DMS 273 (cell line): ENCODE measurements at regions not wholly inside any gene's neighbourhood (a gene's known extent, or its start where the extent isn't known, plus 50 kb on each side); places are given as distances from the start of the nearest gene placed in this dataset.
"Not testable (repeated sequence)": the region's sequence is repeated elsewhere in the genome, so short reads cannot be mapped to it uniquely, and the experiment has no call there.

Experiments
- DNase-seq: peaks from one replicate; lab custom pipeline; 2025; ENCODE audit not compliant: unreplicated experiment; lab: John Stamatoyannopoulos, UW

DNA sequence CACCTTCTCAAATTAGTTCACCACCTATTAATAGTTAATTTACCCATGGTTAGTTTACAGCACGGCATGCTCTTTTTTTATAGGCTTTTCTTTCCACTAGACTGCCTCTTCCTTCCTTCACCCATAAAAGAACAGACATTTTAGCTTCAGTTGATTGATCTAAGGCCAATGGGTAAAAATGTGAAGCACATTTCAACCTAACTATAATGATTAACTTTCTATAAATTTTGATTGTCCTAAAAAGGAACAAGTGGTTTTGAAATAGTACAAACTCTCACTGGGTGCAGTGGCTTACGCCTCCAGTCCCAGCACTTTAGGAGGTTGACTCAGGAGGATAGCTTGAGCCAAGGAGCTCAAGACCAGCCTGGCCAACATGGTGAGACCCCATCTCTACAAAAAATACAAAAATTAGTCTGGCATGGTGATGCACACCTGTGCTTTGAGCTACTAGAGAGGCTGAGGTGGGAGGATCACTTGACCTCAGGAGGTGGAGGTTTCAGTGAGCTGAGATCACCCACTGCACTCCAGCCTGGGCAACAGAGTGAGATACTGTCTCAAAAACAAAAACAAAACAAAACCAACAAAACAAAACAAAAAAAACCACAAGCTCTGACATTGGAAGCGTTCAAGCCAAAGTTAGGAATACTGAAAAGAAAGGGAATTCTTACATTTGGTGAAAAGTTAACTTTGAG, 89.9 kb upstream of the FAT1 start:
- DNase-seq: no peak

DNA sequence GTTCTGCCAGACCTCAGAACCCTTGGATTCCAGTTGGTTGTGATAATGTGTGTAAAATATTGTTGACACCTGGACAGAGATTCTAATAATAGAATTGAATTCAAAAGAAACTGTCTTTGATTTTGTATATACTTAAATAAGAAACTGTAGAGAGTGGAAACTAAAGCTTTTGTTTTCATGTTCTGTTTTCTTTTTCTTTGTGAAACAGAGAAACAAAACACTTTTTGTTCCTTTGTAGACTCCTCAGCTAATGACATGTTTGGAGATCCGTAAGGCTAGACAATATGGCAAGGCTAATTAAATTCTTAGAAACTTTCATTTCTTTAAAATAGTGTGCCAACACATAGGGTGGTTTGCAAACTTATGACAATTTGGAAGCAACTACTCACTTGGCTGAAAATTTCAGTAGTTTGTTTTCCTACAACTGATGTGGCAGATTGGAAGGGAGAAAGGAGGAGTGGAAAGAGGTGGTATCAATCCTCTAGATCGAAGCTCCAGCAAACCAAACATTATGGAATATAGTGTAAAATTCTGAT, 90.9 kb upstream of the FAT1 start:
- DNase-seq: no peak

DNA sequence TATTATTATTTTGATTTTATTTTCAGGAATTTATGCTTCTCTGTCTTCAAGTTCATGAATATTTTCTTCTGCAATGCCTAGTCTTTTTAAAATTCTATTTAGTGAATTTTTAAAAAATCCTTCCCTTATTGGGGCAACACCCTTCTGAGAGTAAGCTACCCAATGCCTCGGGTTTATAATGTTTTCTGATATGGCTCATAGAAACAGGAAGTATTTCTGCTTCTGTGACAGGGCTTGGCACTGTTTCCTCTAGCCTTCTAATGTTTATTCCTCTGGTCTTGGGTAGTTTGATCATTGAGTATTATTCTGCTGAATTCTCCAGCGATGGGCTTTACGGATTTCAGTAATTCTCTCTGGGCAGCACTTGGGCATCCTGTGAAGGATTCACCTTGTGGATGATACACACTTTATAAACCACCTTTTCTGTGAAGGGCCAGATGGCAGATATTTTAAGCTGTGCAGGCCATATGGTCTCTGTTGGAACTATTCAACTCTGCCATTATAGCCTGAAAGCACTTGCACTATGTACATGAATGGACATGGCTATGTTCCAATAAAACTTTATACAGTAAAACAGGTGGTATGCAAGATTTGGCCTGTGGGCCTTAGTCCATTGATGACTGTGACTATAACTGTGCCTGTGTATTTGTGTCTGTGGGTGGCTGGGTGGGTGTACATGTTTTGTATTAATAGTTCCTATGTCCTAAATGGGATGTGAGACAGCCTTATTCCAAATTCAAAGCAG, 95.9 kb upstream of the FAT1 start:
- DNase-seq: peak; percentile 88

DNA sequence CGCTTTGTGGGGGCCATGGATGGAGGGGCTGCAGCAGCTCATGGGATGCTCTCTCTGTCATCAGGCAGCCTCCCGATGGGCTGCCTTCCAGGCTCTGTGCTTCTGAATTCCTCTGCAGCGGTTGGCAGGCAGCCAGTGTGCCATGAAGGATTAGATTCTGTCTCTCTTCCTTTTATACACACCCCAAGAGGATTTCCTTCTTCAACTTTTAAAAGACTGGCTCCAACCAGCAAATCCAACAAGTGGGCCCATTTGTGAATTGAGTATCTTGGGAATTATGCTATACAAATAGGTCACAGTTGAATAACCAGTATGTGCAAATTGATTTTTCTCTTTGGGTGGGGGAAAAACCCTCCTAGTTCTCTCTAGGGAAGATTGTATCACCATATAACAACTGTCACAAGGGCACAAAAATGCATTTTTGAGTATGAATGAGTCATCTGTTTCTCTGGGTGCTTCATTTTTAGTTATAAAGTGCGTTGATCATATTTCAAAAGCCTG, 96.8 kb upstream of the FAT1 start:
- peak; percentile 87 for DNase-seq

DNA sequence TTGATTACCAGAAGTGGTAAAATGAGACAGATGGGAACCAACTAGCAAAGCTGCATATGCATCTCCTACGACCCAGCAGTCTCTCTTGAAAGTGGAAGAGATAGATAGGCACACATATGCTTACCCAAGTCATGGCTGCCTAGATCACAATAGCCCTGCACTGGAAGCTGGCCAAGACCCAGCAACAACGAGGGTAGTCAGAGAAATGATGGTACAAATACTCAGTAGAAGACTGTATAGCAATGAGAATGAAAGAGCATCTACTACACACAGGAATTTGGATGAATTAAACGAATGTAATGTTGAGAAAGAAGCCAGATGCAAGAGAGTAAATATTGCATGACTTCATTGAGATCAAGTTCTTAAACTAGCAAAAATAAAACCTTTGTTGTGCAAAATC, 100.3 kb upstream of the FAT1 start:
- DNase-seq: peak; percentile 64

DNA sequence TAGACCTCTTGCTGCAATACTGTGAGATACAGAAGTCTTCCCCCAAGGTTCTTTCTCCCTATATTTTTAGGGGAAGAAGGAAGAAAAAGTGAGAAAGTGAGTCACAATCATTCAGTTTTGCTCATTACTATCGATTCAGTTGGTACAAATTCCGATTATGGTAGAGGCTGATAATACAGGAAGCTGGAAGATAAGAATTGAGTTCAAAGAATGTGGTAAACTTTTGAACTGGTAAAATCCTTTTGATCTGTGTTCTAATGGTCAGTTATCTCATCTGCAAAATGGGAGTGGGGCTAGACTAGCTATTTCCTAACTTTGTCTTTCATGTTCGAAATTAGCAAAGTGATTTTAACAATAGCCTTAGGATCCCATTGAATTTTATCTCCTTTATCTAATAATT, 101.4 kb upstream of the FAT1 start:
- DNase-seq: no peak

DNA sequence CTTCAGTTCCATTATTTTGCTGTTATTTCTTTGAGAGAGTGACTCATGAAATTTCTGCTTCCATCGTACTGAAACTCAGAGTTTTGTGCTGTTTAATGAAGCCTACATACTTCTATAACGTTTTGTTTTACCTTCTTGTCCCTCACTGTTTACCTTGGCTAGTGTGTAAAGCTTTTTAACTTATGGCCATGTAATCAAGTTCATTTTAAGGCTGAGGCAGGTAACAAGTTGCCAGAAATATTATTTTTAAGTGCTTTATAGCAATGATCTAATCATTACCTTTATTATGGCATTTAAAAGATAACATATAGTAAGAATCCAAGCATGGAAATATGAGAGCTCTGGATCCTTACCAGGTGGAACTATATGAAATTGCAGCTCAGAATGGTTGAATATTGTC, 102.3 kb upstream of the FAT1 start:
- DNase-seq: no peak

DNA sequence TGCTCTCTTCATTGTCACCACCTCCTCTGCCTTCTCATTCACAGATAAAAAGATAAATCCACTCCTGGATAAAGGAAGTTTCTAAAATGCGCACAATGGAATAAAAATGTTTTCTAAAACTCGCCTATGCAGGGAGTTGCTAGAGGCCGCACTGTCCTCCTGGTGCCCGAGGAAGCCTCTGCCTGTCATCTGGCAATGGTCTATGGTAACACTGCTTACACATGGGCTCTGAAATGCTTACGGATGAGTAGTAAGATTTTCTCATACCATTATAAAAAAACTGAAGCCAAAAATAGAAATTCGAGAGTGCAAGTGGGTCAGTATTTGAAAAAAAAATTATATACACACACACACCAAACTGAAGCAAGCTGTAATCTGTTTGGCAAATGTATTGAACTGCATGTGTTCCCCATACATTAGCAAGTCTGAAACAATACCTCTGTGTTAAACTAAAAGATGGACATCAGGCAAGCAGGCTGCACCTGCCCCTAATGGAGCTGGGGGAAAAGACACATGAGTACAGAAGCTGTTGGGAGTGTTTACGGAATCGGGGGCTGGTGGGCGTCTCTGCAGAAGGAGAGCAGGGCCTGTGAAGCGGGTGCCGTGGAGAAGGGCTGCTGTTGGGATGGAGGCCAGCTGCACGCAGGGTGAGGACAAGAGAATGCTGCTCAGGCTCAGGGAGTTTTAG, 103.3 kb upstream of the FAT1 start:
- no peak for DNase-seq

DNA sequence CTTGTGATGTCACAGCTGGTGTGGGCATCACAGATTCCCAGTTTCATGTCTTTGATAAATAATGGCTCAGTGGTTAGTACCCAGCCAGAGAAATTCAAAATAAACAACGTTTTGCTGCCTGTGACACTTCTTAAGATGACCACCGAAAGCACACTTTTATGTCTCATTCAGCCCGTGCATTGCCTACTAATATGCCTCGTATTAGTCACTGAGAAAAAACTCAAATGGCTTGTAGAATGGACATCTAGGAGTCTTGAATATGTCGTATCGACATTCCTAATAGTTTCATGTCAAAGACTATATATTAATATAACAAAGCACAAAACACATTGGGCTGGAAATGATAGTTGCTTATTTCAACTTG, 103.9 kb upstream of the FAT1 start:
- DNase-seq: no peak

DNA sequence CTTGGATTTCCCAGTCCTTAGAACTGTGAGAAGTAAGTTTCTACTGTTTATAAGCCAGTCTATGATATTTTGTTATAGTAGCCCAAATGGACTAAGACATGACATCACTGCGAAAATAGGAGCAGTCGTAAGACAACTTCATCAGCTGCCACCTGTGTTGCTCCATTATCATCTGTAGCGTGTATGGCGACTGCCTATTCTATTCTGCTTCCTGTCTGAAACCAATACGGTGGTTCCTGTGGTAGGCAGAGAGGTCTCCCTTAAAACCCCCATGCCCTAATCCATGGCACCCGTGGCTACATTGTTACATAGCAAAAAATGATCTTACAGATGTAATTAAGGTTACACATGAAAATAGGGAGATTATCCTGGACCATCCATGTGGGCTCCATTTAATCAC, 105.4 kb upstream of the FAT1 start:
- no peak for DNase-seq

DNA sequence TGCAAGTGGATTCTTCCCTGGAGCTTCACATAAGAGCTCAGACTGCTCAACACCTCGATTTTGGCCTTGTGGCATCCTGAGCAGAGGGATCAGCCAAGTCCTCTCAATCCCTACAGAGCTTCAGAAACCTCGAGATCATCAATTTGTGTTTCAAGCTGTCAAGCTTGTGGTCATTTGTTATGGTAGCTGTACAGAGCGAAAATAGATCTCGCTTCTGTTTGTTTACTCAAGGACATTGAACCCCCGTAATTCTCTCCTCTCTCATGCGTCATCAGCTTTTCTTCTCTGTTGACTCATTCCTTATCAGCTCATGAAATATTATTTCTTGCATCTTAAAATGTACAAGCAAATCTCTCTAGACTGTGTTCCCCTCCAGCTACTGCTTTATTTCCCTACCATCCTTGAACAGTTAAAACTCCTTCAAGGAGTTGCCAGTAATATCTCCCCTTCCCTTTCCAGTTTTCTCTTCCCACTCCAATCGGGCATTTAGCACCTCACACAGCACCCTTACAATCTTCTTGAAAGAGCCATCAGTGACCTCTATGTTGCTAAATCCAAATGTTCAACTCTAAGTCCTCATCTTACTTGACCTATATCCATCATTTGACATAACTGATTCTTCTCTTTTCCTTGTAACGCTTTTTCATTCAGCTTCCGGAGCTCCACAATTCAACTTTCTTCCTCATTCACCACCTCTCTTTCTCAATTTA, 106.2 kb upstream of the FAT1 start:
- DNase-seq: no peak

DNA sequence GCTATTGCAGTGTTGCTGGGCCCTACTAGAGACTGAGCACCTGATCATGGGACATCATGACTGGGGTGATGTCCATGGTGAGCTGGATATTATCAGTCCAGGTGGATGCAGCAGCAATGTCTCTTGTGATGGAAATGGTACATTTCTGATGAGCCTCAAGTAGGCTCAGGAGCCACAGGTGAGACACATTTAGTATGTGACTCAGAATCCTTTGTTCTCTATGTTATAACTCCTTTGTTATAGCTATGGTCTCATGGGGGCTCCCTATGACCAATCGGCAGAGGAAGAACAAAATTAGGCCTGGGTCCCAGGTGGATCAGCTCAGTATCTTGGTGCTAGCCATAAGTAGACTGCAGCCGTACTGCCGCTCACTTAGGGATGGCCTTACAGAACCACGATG, 107.9 kb upstream of the FAT1 start:
- no peak for DNase-seq

DNA sequence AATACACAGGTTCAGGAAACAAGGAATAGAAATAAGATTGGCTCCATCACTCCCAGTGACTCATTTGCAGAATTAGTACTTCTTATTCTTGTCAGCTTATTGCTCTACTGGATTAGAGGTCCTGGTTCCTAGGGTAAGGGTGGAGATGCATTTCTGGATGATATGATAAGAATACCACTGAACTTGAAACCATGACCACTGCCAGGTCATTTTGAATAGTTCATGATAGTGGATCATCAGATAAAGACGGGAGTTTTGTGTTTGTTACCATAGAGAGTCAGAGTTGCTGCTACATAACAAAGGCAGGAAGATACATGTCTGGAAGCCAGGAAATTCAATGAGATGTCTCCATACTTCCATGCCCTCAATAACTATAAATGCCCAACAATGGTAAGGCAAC, 109.2 kb upstream of the FAT1 start:
- no peak for DNase-seq

DNA sequence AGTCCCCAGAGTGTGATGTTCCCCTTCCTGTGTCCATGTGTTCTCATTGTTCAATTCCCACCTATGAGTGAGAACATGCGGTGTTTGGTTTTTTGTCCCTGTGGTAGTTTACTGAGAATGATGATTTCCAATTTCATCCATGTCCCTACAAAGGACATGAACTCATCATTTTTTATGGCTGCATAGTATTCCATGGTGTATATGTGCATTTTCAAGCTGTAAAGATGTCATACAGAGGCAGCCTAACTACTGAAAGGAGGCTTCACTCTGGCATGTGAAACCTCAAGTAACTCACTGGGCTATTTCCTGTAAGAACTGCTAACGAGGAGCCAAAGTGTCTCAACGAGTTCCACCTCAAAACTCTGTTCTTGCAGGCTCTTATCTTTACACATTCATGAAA, 113.8 kb upstream of the FAT1 start:
- not testable (repeated sequence) for DNase-seq

DNA sequence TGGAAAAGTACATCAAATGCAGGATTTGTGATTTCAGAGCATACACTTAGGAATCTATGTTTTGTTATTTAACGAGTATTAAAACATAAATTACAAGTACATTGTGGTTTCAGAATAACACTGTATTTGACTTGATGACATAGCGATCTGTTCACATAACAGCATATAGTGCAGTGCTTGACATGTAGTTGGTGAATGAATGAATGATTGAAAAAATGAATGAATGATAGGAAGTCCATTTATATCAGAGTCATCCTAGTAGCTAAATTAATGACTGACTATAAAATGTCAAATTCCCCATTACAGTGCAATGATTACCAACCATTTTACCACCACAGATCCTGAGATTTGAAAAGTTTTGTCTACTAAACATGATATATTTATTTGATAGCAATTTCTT, 114.6 kb upstream of the FAT1 start:
- no peak for DNase-seq

DNA sequence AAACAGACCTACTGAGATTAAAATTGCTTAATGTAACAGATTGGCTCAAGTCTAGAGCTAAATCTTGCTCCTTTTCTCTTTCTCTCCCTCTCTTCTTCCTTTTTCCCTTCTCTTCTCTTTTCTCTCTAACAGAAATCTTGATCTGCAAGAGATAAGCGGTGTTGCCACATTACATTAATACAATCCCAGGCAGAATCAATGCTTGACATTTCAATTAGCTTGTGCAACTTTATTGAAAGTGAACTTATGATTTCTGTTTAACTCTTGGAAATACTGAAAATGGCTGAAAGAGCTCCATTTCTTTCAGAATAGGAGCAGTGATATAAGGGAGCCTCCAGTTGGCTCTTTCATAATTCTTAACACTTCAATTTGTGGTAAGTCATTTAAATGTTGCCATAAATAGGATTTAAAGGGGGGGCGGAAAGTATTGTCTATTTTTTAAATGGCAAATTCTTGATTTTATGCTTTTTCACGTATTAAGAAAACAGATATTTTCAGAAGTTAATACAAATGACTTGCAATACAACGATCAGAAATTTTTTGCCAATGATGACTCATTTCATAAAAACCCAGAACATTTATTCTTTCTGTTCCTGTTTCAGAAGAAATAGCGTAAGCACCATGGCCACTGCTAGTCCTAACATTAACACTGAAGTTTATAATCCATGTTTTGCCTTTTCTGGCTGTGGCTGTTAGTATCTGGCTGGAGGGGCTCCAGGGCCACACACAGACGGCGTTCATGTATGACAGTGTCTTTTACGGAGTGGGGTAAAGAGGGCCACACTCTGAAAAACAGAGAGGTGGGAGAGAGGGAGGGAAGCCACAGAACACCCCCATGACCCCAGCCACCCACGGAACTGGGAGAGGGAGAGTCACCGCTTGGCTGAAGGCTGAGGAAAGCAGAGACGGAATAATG, 115.7 kb upstream of the FAT1 start:
- DNase-seq: no peak

DNA sequence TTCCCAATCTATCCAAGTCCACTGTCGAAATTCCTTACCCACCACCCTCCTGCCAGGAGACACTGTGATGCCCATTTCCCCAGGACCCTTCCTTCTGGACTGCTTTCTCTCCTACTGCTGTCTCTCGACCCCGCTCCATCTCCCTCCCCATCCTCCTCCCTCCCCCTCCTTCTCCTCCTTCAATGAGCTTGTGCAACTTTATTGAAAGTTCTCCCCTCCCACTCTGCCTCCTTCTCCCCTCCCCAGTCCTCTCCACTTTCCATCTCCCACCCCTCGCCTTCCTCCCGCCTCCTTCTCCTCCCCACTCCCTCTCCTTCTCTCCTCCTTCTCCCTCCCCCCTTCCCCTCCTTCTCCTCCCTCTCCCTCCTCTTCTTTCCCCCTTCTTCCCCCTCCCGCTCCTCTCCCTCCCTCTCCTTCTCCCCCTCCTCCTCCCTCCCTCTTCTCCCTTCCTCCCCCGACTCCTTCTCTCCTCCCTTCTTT, 116.6 kb upstream of the FAT1 start:
- no peak for DNase-seq

DNA sequence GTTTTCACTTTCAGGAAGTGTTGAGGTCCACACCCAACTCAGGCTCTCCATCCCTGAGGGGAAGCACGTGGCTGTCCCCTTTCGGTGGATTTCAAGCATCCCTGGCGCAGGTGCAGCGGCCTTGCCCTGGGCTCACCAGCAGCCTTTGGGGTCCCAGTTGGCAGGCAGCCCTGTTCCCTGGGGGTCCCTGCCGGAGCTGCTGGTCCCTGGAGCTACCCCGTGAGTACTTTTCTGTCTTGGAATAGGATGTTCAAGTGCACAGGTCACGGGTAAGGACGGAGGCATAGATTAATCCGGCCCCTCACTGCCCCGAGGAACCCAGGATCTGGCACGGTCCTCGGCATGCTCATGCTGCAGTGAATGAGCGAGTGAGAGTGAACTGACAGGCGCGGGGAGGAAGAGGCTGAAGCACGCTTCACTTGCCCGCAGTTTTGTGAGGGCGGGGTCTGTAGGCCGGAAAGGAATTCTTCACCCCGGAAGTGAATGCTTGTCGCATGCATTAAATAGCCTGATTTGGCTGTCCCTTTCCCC, 117.2 kb upstream of the FAT1 start:
- DNase-seq: no peak

DNA sequence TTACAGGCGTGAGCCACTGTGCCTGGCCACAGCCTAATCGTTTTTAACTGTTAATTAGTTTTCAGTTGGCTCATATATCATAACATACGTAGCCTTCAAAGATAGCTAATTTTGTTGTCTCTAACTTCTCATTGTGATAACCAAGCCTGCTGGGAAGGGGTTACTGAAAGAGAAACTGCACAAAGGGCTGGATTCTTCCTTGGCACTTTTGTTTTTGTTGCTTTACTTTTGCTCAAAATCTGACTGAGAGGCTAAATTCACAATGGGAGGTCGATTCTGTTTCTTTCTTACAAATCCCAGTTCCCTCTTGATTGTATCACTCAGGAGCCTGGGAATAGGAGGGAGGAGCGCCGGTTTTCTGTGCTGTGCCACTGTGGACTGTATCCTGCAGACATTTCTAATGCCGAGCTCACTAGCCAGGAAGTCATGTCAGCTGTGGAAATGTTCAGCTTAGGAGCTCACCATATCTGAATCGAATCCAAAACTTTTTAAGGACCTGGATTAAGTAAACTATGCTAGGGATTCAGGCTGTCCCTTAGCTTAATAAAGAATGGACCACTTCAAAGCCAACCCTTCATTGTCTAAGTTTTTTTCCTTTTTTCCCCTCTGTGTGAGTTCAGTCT, 120.5 kb upstream of the FAT1 start:
- DNase-seq: peak; percentile 1
